ENCODE measurements at regions not wholly inside any gene's neighbourhood (a gene's known extent, or its start where the extent isn't known, plus 50 kb on each side); places are given as distances from the start of the nearest gene placed in this dataset.

- Histone ChIP-seq H3K4me3 (ENCODE audit: low read length, poor library complexity, severe bottlenecking) (no peak overlapping the region), H4K20me1 (ENCODE audit: insufficient read depth, low read length, poor library complexity, severe bottlenecking) (no peaks in the 10 kb centered on the region), H3K36me3 (ENCODE audit: insufficient read depth, low read length) (no peaks in the 10 kb centered on the region), H2AFZ (ENCODE audit: low read length) (no peak overlapping the region), H3K27me3 (ENCODE audit: insufficient read depth, low read length, poor library complexity, severe bottlenecking) (no peaks in the 10 kb centered on the region), H3K9me2 (replicated peaks; ENCODE audit: low read depth, low read length) (no peaks in the 10 kb centered on the region), H3F3A (ENCODE audit: low read depth) (no peaks in the 10 kb centered on the region), H3K9ac (ENCODE audit: low read depth, low read length, poor library complexity, severe bottlenecking) (no peak overlapping the region), H3K4me1 (ENCODE audit: insufficient read depth, low read length, poor library complexity, severe bottlenecking) (no peaks in the 10 kb centered on the region), H3K79me2 (ENCODE audit: insufficient read depth, low read length) (no peaks in the 10 kb centered on the region), H3K4me2 (ENCODE audit: low read depth, low read length, poor library complexity, severe bottlenecking) (no peak overlapping the region), H3K9me3 (ENCODE audit: insufficient read depth, low read depth, low read length) (no peaks in the 10 kb centered on the region)
- no peak for TF ChIP-seq EZH2phosphoT487 (IDR thresholded peaks at IDR 0.05; ENCODE audit: borderline replicate concordance)
- no peak for TF ChIP-seq CTCF (conservative IDR thresholded peaks at IDR 0.05; ENCODE audit: low read length)
Measured at GRCh38 chr10:57973451-57973850, 294.2 kb downstream of the IPMK start.

GRCh38 chr10:57972783-57973182 lies 294.9 kb downstream of the IPMK start:
- no peaks in the 10 kb centered on the region for H3K4me1 ChIP-seq (ENCODE audit: insufficient read depth, low read length, poor library complexity, severe bottlenecking)
- no peaks in the 10 kb centered on the region for H4K20me1 ChIP-seq (ENCODE audit: insufficient read depth, low read length, poor library complexity, severe bottlenecking)
- H3F3A ChIP-seq (ENCODE audit: low read depth) = no peaks in the 10 kb centered on the region
- H3K9me2 ChIP-seq (replicated peaks; ENCODE audit: low read depth, low read length) = no peaks in the 10 kb centered on the region
- no peaks in the 10 kb centered on the region for H3K36me3 ChIP-seq (ENCODE audit: insufficient read depth, low read length)
- H3K4me2 ChIP-seq (ENCODE audit: low read depth, low read length, poor library complexity, severe bottlenecking) = no peak overlapping the region
- H2AFZ ChIP-seq (ENCODE audit: low read length) = no peak overlapping the region
- H3K4me3 ChIP-seq (ENCODE audit: low read length, poor library complexity, severe bottlenecking) = no peak overlapping the region
- H3K9ac ChIP-seq (ENCODE audit: low read depth, low read length, poor library complexity, severe bottlenecking) = no peak overlapping the region
- H3K27me3 ChIP-seq (ENCODE audit: insufficient read depth, low read length, poor library complexity, severe bottlenecking) = no peaks in the 10 kb centered on the region
- H3K79me2 ChIP-seq (ENCODE audit: insufficient read depth, low read length) = no peaks in the 10 kb centered on the region
- TF ChIP-seq EZH2phosphoT487 (IDR thresholded peaks at IDR 0.05; ENCODE audit: borderline replicate concordance) (no peak), CTCF (conservative IDR thresholded peaks at IDR 0.05; ENCODE audit: low read length) (no peak)
- no peaks in the 10 kb centered on the region for H3K9me3 ChIP-seq (ENCODE audit: insufficient read depth, low read depth, low read length)

DNA sequence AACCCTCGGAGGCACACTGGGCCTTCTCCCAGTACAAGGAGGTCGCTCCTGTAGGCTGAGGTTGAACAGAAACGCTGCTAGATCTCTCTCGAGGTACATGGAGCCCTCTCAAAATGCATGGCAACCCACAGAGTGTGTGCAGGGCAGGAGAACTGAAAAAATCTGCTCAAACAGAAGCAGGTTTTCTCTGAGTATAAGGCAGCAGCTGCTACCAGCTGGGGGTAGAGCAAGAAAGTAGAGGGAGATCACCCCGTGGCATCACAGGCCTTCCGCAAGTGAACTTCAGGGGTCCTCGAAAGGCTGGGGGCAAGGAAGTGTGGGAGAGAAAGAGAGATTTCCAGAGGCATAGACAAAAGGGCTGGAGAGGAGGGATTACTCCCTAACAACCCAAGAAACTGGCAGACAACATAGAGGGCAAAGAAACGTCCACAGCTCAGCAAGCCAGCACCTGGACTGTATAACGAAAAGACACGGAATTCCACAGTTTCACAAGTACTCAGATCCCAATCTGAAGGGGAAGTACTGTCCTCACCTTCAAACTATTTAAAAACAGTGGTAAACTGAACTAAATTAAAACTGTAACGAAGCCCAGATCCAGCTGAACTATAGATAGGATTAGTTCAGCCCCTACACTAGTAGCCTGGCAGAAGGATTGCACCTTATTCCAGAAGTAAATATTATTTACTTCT lies 299.2 kb downstream of the IPMK start:
- Histone ChIP-seq H3K4me1 (ENCODE audit: insufficient read depth, low read length, poor library complexity, severe bottlenecking) (no peaks in the 10 kb centered on the region), H3K4me3 (ENCODE audit: low read length, poor library complexity, severe bottlenecking) (no peak overlapping the region), H3K79me2 (ENCODE audit: insufficient read depth, low read length) (no peaks in the 10 kb centered on the region), H3F3A (ENCODE audit: low read depth) (no peaks in the 10 kb centered on the region), H2AFZ (ENCODE audit: low read length) (no peak overlapping the region), H3K9ac (ENCODE audit: low read depth, low read length, poor library complexity, severe bottlenecking) (no peak overlapping the region), H3K9me3 (ENCODE audit: insufficient read depth, low read depth, low read length) (no peaks in the 10 kb centered on the region; the same call in 1 of the 2 replicates), H3K27me3 (ENCODE audit: insufficient read depth, low read length, poor library complexity, severe bottlenecking) (no peaks in the 10 kb centered on the region), H3K9me2 (replicated peaks; ENCODE audit: low read depth, low read length) (no peaks in the 10 kb centered on the region), H3K4me2 (ENCODE audit: low read depth, low read length, poor library complexity, severe bottlenecking) (no peak overlapping the region), H4K20me1 (ENCODE audit: insufficient read depth, low read length, poor library complexity, severe bottlenecking) (no peaks in the 10 kb centered on the region), H3K36me3 (ENCODE audit: insufficient read depth, low read length) (no peaks in the 10 kb centered on the region)
- TF ChIP-seq CTCF (conservative IDR thresholded peaks at IDR 0.05; ENCODE audit: low read length) (no peak), EZH2phosphoT487 (IDR thresholded peaks at IDR 0.05; ENCODE audit: borderline replicate concordance) (no peak)
